Breast epithelium (tissue), 4 donors: ENCODE measurements at regions not wholly inside any gene's neighbourhood (a gene's known extent, or its start where the extent isn't known, plus 50 kb on each side); places are given as distances from the start of the nearest gene placed in this dataset.
"Not testable (repeated sequence)": the region's sequence is repeated elsewhere in the genome, so short reads cannot be mapped to it uniquely, and the experiment has no call there.

Experiments
- DNase-seq, 2 donors: peaks; one replicate each; pipeline ENCODE4 v3.0.0-alpha.2; 2019; ENCODE audit warnings: low spot score in 2 of 2
- H3K27ac ChIP-seq, 2 donors: fragments of 200-600 bp; sonication (generic) in 1 of 2; one replicate each; pipeline ENCODE4 v1.5.1; 2016 to 2019; ENCODE audit warnings: mild to moderate bottlenecking in 1 of 2
- H3K27me3 ChIP-seq, 2 donors: fragments of 200-600 bp; sonication (generic) in 1 of 2; one replicate each; pipeline versions ENCODE4 v1.5.1 to v1.6.0; 2017 to 2019; ENCODE audit warnings: control low read depth in 1 of 2, mild to moderate bottlenecking in 1 of 2
- H3K36me3 ChIP-seq: fragments of 200-600 bp; one replicate; pipeline ENCODE4 v1.5.1; 2019
- H3K4me1 ChIP-seq, 2 donors: fragments of 200-600 bp; sonication (generic); one replicate each; pipeline ENCODE4 v1.5.1; 2016 to 2019; ENCODE audit warnings: control low read depth in 1 of 2
- H3K4me3 ChIP-seq, 3 donors: fragments of 200-600 bp; sonication (generic); 1 replicate in 2 of 3; 2 replicates in 1 of 3; pipeline ENCODE4 v1.5.1; 2016 to 2019; ENCODE audit warnings: mild to moderate bottlenecking in 3 of 3, moderate library complexity in 2 of 3
- H3K9me3 ChIP-seq, 2 donors: fragments of 200-600 bp; sonication (generic) in 1 of 2; one replicate each; pipeline ENCODE4 v1.5.1; 2016 to 2019; ENCODE audit warnings: control low read depth in 1 of 2
- POLR2A ChIP-seq: fragments of 450-650 bp; IDR thresholded peaks from one replicate; pipeline ENCODE4 v1.6.1; 2016; ENCODE audit warnings: antibody characterized with exemption, mild to moderate bottlenecking, moderate library complexity
- POLR2AphosphoS5 ChIP-seq, 3 donors: sonication (generic); formaldehyde crosslinking; IDR thresholded peaks; one replicate each; pipeline ENCODE4 v1.6.1; 2017; ENCODE audit warnings: antibody characterized with exemption in 3 of 3
- intact Hi-C: fragments of 100-400 bp; cut with DNase I; formaldehyde crosslinking; loops from one replicate; pipeline ENCODE4 v1.15.1; 2023; ENCODE audit warnings: low total_unique reads
- TF ChIP-seq, protein P1 (sequence below), 3 donors: fragments of 450-650 bp; IDR thresholded peaks; one replicate each; pipeline ENCODE4 v1.5.1; 2016 to 2017; ENCODE audit warnings: antibody characterized with exemption in 3 of 3, mild to moderate bottlenecking in 3 of 3, moderate library complexity in 3 of 3

DNA sequence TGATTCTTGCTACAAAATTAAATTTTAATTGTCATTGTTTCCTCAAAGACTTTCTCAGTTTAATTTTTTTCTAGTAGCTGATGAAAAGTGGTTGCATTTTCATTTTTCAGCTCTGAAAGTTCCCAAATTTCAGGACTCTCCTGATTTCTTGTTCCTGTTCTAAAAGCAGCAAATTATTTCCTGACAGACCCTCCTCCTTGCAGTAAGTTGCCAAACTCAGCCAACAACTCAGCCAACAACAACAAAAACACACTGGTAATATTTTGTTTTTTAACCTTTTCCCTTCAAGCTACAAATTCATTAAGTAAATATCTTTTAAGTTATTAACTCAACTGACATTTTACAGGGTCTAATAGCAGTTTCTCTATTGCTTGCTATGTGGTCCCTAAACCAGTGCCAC lies 487.8 kb upstream of the NUDT12 start:
- H3K9me3 ChIP-seq = no peaks in the 10 kb centered on the region
- no peak for DNase-seq
- no peaks in the 10 kb centered on the region for H3K36me3 ChIP-seq
- no peaks in the 10 kb centered on the region for H3K4me1 ChIP-seq
- no peak overlapping the region for H3K27ac ChIP-seq
- H3K4me3 ChIP-seq = no peak overlapping the region
- no peaks in the 10 kb centered on the region for H3K27me3 ChIP-seq
- no peak for TF ChIP-seq POLR2A
- TF ChIP-seq, protein P1, sequence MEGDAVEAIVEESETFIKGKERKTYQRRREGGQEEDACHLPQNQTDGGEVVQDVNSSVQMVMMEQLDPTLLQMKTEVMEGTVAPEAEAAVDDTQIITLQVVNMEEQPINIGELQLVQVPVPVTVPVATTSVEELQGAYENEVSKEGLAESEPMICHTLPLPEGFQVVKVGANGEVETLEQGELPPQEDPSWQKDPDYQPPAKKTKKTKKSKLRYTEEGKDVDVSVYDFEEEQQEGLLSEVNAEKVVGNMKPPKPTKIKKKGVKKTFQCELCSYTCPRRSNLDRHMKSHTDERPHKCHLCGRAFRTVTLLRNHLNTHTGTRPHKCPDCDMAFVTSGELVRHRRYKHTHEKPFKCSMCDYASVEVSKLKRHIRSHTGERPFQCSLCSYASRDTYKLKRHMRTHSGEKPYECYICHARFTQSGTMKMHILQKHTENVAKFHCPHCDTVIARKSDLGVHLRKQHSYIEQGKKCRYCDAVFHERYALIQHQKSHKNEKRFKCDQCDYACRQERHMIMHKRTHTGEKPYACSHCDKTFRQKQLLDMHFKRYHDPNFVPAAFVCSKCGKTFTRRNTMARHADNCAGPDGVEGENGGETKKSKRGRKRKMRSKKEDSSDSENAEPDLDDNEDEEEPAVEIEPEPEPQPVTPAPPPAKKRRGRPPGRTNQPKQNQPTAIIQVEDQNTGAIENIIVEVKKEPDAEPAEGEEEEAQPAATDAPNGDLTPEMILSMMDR (IDR thresholded peaks at IDR 0.05) = no peak
- TF ChIP-seq POLR2AphosphoS5 (IDR thresholded peaks at IDR 0.05) = no peak
- intact Hi-C loops = no loop called here

DNA sequence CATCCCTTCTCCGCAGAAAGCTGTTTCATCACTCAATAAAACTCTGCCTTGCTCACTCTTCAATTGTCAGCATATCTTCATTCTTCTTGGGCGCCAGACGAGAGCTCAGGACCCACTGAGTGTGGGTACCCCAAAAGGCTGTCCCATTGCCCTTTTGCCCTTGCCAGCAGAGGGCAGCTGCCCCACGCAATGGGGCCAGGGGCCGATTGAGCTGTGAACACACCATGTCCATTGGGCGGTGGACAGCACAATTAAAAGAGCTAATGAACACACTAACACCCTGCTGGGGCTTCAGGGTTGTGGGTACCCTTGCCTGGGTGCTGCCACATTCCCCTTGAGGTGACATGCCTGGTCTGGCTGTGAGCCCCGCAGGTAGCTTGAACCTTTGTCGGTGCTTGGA lies 487.2 kb upstream of the NUDT12 start:
- no peak overlapping the region for H3K4me3 ChIP-seq
- no peak for DNase-seq
- H3K36me3 ChIP-seq = no peaks in the 10 kb centered on the region
- H3K27me3 ChIP-seq = no peaks in the 10 kb centered on the region
- TF ChIP-seq POLR2A (no peak), POLR2AphosphoS5 (IDR thresholded peaks at IDR 0.05) (no peak)
- intact Hi-C loops = no loop called here
- no peak overlapping the region for H3K27ac ChIP-seq
- H3K9me3 ChIP-seq = no peaks in the 10 kb centered on the region
- no peaks in the 10 kb centered on the region for H3K4me1 ChIP-seq

- Histone ChIP-seq H3K27ac (no peak overlapping the region), H3K27me3 (no peaks in the 10 kb centered on the region), H3K9me3 (no peaks in the 10 kb centered on the region), H3K36me3 (no peaks in the 10 kb centered on the region), H3K4me3 (no peak overlapping the region), H3K4me1 (no peaks in the 10 kb centered on the region)
- TF ChIP-seq POLR2AphosphoS5 (IDR thresholded peaks at IDR 0.05) (no peak), POLR2A (no peak)
- TF ChIP-seq, protein P1 (IDR thresholded peaks at IDR 0.05) = no peak
- no peak for DNase-seq
- intact Hi-C loops = no loop called here
These were observed 485.6 kb upstream of the NUDT12 start for GRCh38 chr5:104048231-104048630.

DNA sequence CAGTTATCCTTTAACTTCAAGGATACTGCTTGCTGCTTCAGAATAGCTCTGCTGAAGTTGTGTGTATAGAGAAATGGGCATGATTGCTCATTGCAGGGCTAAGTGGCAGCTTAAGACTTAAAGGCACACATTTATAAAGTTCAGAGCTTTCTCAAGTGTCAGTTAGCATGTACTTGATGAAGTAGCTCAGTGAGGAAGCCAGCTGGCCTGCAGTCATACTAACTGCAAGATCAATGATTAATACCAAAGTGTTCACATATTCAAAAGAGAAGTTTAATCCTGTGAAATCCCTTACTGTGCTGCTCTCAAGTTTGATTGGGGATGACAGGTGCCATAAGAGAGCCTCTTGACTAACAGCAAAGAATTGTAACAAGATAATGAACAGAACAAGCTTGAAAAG lies 483.4 kb upstream of the NUDT12 start:
- TF ChIP-seq POLR2AphosphoS5 (IDR thresholded peaks at IDR 0.05) (no peak), POLR2A (no peak)
- TF ChIP-seq, protein P1 (IDR thresholded peaks at IDR 0.05) = no peak
- H3K27me3 ChIP-seq = no peaks in the 10 kb centered on the region
- no peaks in the 10 kb centered on the region for H3K9me3 ChIP-seq
- intact Hi-C loops = no loop called here
- H3K4me1 ChIP-seq = no peaks in the 10 kb centered on the region
- no peak overlapping the region for H3K4me3 ChIP-seq
- DNase-seq = no peak
- no peak overlapping the region for H3K27ac ChIP-seq
- H3K36me3 ChIP-seq = no peaks in the 10 kb centered on the region

DNA sequence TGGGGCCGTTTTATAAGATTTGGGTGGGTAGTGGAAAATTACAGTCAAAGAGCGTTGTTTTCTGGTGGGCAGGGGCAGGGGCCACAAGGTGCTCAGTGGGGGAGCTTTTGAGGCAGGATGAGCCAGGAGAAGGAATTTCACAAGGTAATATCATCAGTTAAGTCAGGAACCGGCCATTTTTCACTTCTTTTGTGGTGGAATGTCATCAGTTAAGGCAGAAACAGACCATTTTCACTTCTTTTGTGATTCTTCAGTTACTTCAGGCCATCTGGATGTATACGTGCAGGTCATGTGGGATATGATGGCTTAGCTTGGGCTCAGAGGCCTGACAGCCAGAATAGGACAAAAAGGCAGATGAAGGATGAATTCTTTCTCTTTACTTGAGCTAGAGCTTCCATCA lies 477.3 kb upstream of the NUDT12 start:
- intact Hi-C loops, H3K27ac ChIP-seq, H3K9me3 ChIP-seq, H3K4me1 ChIP-seq, H3K36me3 ChIP-seq, H3K27me3 ChIP-seq, H3K4me3 ChIP-seq, DNase-seq: not testable (repeated sequence)

- H3K27ac ChIP-seq, H3K4me1 ChIP-seq, H3K9me3 ChIP-seq, DNase-seq, H3K27me3 ChIP-seq, intact Hi-C loops, H3K36me3 ChIP-seq, H3K4me3 ChIP-seq: not testable (repeated sequence)
These were observed 474.5 kb upstream of the NUDT12 start for GRCh38 chr5:104037136-104037535.

- H3K4me1 ChIP-seq, DNase-seq, intact Hi-C loops, H3K4me3 ChIP-seq, H3K36me3 ChIP-seq, H3K27me3 ChIP-seq, H3K27ac ChIP-seq: not testable (repeated sequence)
- peaks cover 11 to 16% of the 10 kb centered on the region in 2 donors for H3K9me3 ChIP-seq
These were observed 470.6 kb upstream of the NUDT12 start for GRCh38 chr5:104033186-104033585.
